ENCODE measurements at regions not wholly inside any gene's neighbourhood (a gene's known extent, or its start where the extent isn't known, plus 50 kb on each side); places are given as distances from the start of the nearest gene placed in this dataset.

GRCh38 chr12:91874086-91874865 is 271.4 kb downstream of the BTG1 start:
- no peaks in the 10 kb centered on the region for H3K36me3 ChIP-seq (ENCODE audit: insufficient read depth, low read depth, low read length)
- no peak overlapping the region for H3K9ac ChIP-seq (ENCODE audit: low read depth, low read length)
- no peak overlapping the region for H3K4me3 ChIP-seq (ENCODE audit: low read length)
- no peaks in the 10 kb centered on the region for H3K4me1 ChIP-seq (ENCODE audit: insufficient read depth, low read length)
- 0 out of 2 replicates have a peak, but pooled peaks cover 3% of the 10 kb centered on the region for H3K9me3 ChIP-seq (ENCODE audit: insufficient read depth, low read depth, low read length)
- no peaks in the 10 kb centered on the region for H3K27me3 ChIP-seq (ENCODE audit: insufficient read depth, low read length)
- no peak overlapping the region for H3K27ac ChIP-seq (ENCODE audit: low read length)

- Histone ChIP-seq H3K27me3 (ENCODE audit: insufficient read depth, low read length) (no peaks in the 10 kb centered on the region), H3K36me3 (ENCODE audit: insufficient read depth, low read depth, low read length) (no peaks in the 10 kb centered on the region), H3K9ac (ENCODE audit: low read depth, low read length) (no peak overlapping the region), H3K4me3 (ENCODE audit: low read length) (no peak overlapping the region), H3K4me1 (ENCODE audit: insufficient read depth, low read length) (no peaks in the 10 kb centered on the region), H3K9me3 (ENCODE audit: insufficient read depth, low read depth, low read length) (0 out of 2 replicates have a peak, but pooled peaks cover 3% of the 10 kb centered on the region), H3K27ac (ENCODE audit: low read length) (no peak overlapping the region)
Measured at GRCh38 chr12:91871751-91872150, 273.9 kb downstream of the BTG1 start.

- H3K4me3 ChIP-seq (ENCODE audit: low read length) = no peak overlapping the region
- H3K9ac ChIP-seq (ENCODE audit: low read depth, low read length) = no peak overlapping the region
- no peaks in the 10 kb centered on the region for H3K27me3 ChIP-seq (ENCODE audit: insufficient read depth, low read length)
- 0 out of 2 replicates have a peak, but pooled peaks cover 3% of the 10 kb centered on the region for H3K9me3 ChIP-seq (ENCODE audit: insufficient read depth, low read depth, low read length)
- H3K27ac ChIP-seq (ENCODE audit: low read length) = no peak overlapping the region
- H3K36me3 ChIP-seq (ENCODE audit: insufficient read depth, low read depth, low read length) = no peaks in the 10 kb centered on the region
- H3K4me1 ChIP-seq (ENCODE audit: insufficient read depth, low read length) = no peaks in the 10 kb centered on the region
Measured at GRCh38 chr12:91870872-91871707, 274.6 kb downstream of the BTG1 start.

GRCh38 chr12:91868054-91868453 is 277.6 kb downstream of the BTG1 start:
- no peaks in the 10 kb centered on the region for H3K36me3 ChIP-seq (ENCODE audit: insufficient read depth, low read depth, low read length)
- no peaks in the 10 kb centered on the region for H3K27me3 ChIP-seq (ENCODE audit: insufficient read depth, low read length)
- no peak overlapping the region for H3K9ac ChIP-seq (ENCODE audit: low read depth, low read length)
- H3K27ac ChIP-seq (ENCODE audit: low read length) = no peak overlapping the region
- H3K4me3 ChIP-seq (ENCODE audit: low read length) = no peak overlapping the region
- H3K4me1 ChIP-seq (ENCODE audit: insufficient read depth, low read length) = no peaks in the 10 kb centered on the region
- H3K9me3 ChIP-seq (ENCODE audit: insufficient read depth, low read depth, low read length) = 0 out of 2 replicates have a peak, but pooled peaks cover 3% of the 10 kb centered on the region

GRCh38 chr12:91866566-91866965 is 279.1 kb downstream of the BTG1 start:
- Histone ChIP-seq H3K9me3 (ENCODE audit: insufficient read depth, low read depth, low read length) (no peaks in the 10 kb centered on the region), H3K4me3 (ENCODE audit: low read length) (no peak overlapping the region), H3K4me1 (ENCODE audit: insufficient read depth, low read length) (no peaks in the 10 kb centered on the region), H3K9ac (ENCODE audit: low read depth, low read length) (no peak overlapping the region), H3K27ac (ENCODE audit: low read length) (no peak overlapping the region), H3K27me3 (ENCODE audit: insufficient read depth, low read length) (no peaks in the 10 kb centered on the region), H3K36me3 (ENCODE audit: insufficient read depth, low read depth, low read length) (no peaks in the 10 kb centered on the region)

GRCh38 chr12:91863702-91864101 is 281.9 kb downstream of the BTG1 start:
- no peak overlapping the region for H3K27ac ChIP-seq (ENCODE audit: low read length)
- no peak overlapping the region for H3K9ac ChIP-seq (ENCODE audit: low read depth, low read length)
- no peaks in the 10 kb centered on the region for H3K9me3 ChIP-seq (ENCODE audit: insufficient read depth, low read depth, low read length)
- H3K4me3 ChIP-seq (ENCODE audit: low read length) = no peak overlapping the region
- no peaks in the 10 kb centered on the region for H3K27me3 ChIP-seq (ENCODE audit: insufficient read depth, low read length)
- no peaks in the 10 kb centered on the region for H3K36me3 ChIP-seq (ENCODE audit: insufficient read depth, low read depth, low read length)
- no peaks in the 10 kb centered on the region for H3K4me1 ChIP-seq (ENCODE audit: insufficient read depth, low read length)

GRCh38 chr12:91861554-91861953 is 284.1 kb downstream of the BTG1 start:
- Histone ChIP-seq H3K4me3 (ENCODE audit: low read length) (no peak overlapping the region), H3K36me3 (ENCODE audit: insufficient read depth, low read depth, low read length) (no peaks in the 10 kb centered on the region), H3K9ac (ENCODE audit: low read depth, low read length) (no peak overlapping the region), H3K9me3 (ENCODE audit: insufficient read depth, low read depth, low read length) (no peaks in the 10 kb centered on the region), H3K27me3 (ENCODE audit: insufficient read depth, low read length) (no peaks in the 10 kb centered on the region), H3K4me1 (ENCODE audit: insufficient read depth, low read length) (no peaks in the 10 kb centered on the region), H3K27ac (ENCODE audit: low read length) (no peak overlapping the region)

- H3K4me1 ChIP-seq (ENCODE audit: insufficient read depth, low read length) = no peaks in the 10 kb centered on the region
- no peaks in the 10 kb centered on the region for H3K36me3 ChIP-seq (ENCODE audit: insufficient read depth, low read depth, low read length)
- H3K27me3 ChIP-seq (ENCODE audit: insufficient read depth, low read length) = no peaks in the 10 kb centered on the region
- no peak overlapping the region for H3K27ac ChIP-seq (ENCODE audit: low read length)
- H3K4me3 ChIP-seq (ENCODE audit: low read length) = no peak overlapping the region
- no peak overlapping the region for H3K9ac ChIP-seq (ENCODE audit: low read depth, low read length)
- no peaks in the 10 kb centered on the region for H3K9me3 ChIP-seq (ENCODE audit: insufficient read depth, low read depth, low read length)
Measured at GRCh38 chr12:91859347-91859746, 286.3 kb downstream of the BTG1 start.

- Histone ChIP-seq H3K9me3 (ENCODE audit: insufficient read depth, low read depth, low read length) (no peaks in the 10 kb centered on the region), H3K4me1 (ENCODE audit: insufficient read depth, low read length) (no peaks in the 10 kb centered on the region), H3K9ac (ENCODE audit: low read depth, low read length) (no peak overlapping the region), H3K36me3 (ENCODE audit: insufficient read depth, low read depth, low read length) (no peaks in the 10 kb centered on the region), H3K4me3 (ENCODE audit: low read length) (no peak overlapping the region), H3K27ac (ENCODE audit: low read length) (no peak overlapping the region), H3K27me3 (ENCODE audit: insufficient read depth, low read length) (no peaks in the 10 kb centered on the region)
Measured at GRCh38 chr12:91857813-91858542, 287.7 kb downstream of the BTG1 start.

- no peaks in the 10 kb centered on the region for H3K4me1 ChIP-seq (ENCODE audit: insufficient read depth, low read length)
- H3K27ac ChIP-seq (ENCODE audit: low read length) = no peak overlapping the region
Measured at GRCh38 chr12:91854725-91855124, 290.9 kb downstream of the BTG1 start.

GRCh38 chr12:91853350-91854127 is 292.1 kb downstream of the BTG1 start:
- Histone ChIP-seq H3K4me1 (ENCODE audit: insufficient read depth, low read length) (no peaks in the 10 kb centered on the region), H3K4me3 (ENCODE audit: low read length) (no peak overlapping the region), H3K27me3 (ENCODE audit: insufficient read depth, low read length) (no peaks in the 10 kb centered on the region), H3K36me3 (ENCODE audit: insufficient read depth, low read depth, low read length) (no peaks in the 10 kb centered on the region), H3K9ac (ENCODE audit: low read depth, low read length) (no peak overlapping the region), H3K27ac (ENCODE audit: low read length) (no peak overlapping the region), H3K9me3 (ENCODE audit: insufficient read depth, low read depth, low read length) (no peaks in the 10 kb centered on the region)

More at GRCh38 chr12:91854725-91855124, 290.9 kb downstream of the BTG1 start:
- H3K4me3 ChIP-seq (ENCODE audit: low read length) = no peak overlapping the region
- no peak overlapping the region for H3K9ac ChIP-seq (ENCODE audit: low read depth, low read length)
- no peaks in the 10 kb centered on the region for H3K36me3 ChIP-seq (ENCODE audit: insufficient read depth, low read depth, low read length)
- no peaks in the 10 kb centered on the region for H3K9me3 ChIP-seq (ENCODE audit: insufficient read depth, low read depth, low read length)
- no peaks in the 10 kb centered on the region for H3K27me3 ChIP-seq (ENCODE audit: insufficient read depth, low read length)

Measured in iPS-20b (cell line).